GM21447 (cell line): ENCODE measurements at regions not wholly inside any gene's neighbourhood (a gene's known extent, or its start where the extent isn't known, plus 50 kb on each side); places are given as distances from the start of the nearest gene placed in this dataset.

Experiments
- ATAC-seq: cut with Tn5 transposase; IDR thresholded peaks from one replicate; pipeline ENCODE4 v1.9.1; 2021; ENCODE audit not compliant: unreplicated experiment

- ATAC-seq: no peak
Observed at GRCh38 chr16:9545522-9546437, 454.3 kb downstream of the HAPSTR1 start.

- ATAC-seq: no peak
Observed at GRCh38 chr16:9546438-9546786, 455.0 kb downstream of the HAPSTR1 start.

- ATAC-seq: no peak
Observed at GRCh38 chr16:9549487-9549886, 458.0 kb downstream of the HAPSTR1 start.

- ATAC-seq: no peak
Observed at GRCh38 chr16:9555051-9555450, 463.6 kb downstream of the HAPSTR1 start.

GRCh38 chr16:9556949-9557665 lies 465.7 kb downstream of the HAPSTR1 start:
- ATAC-seq: no peak

GRCh38 chr16:9557713-9558112 lies 466.3 kb downstream of the HAPSTR1 start:
- ATAC-seq: no peak

GRCh38 chr16:9566099-9566498 lies 474.7 kb downstream of the HAPSTR1 start:
- ATAC-seq: no peak

- ATAC-seq: no peak
Observed at GRCh38 chr16:9567666-9568065, 476.2 kb downstream of the HAPSTR1 start.

GRCh38 chr16:9568261-9568660 lies 476.8 kb downstream of the HAPSTR1 start:
- ATAC-seq: no peak

- ATAC-seq: no peak
Observed at GRCh38 chr16:9570521-9570920, 479.1 kb downstream of the HAPSTR1 start.

GRCh38 chr16:9578459-9578858 lies 487.0 kb downstream of the HAPSTR1 start:
- no peak for ATAC-seq

GRCh38 chr16:9580025-9580424 lies 488.6 kb downstream of the HAPSTR1 start:
- ATAC-seq: no peak

GRCh38 chr16:9593440-9593839 lies 502.0 kb downstream of the HAPSTR1 start:
- ATAC-seq: no peak

GRCh38 chr16:9594047-9594446 lies 502.6 kb downstream of the HAPSTR1 start:
- no peak for ATAC-seq

- no peak for ATAC-seq
Observed at GRCh38 chr16:9594946-9595345, 503.5 kb downstream of the HAPSTR1 start.

- ATAC-seq: no peak
Observed at GRCh38 chr16:9595393-9595792, 503.9 kb downstream of the HAPSTR1 start.

GRCh38 chr16:9596788-9597187 lies 505.3 kb downstream of the HAPSTR1 start:
- ATAC-seq: no peak

- ATAC-seq: no peak
Observed at GRCh38 chr16:9597967-9598730, 506.7 kb downstream of the HAPSTR1 start.

GRCh38 chr16:9598731-9599083 lies 507.3 kb downstream of the HAPSTR1 start:
- no peak for ATAC-seq

GRCh38 chr16:9599415-9600120 lies 508.1 kb downstream of the HAPSTR1 start:
- no peak for ATAC-seq

- ATAC-seq: no peak
Observed at GRCh38 chr16:9602189-9602588, 510.7 kb downstream of the HAPSTR1 start.
